Heart left ventricle (tissue), 13 donors: ENCODE measurements at regions not wholly inside any gene's neighbourhood (a gene's known extent, or its start where the extent isn't known, plus 50 kb on each side); places are given as distances from the start of the nearest gene placed in this dataset.

Experiments
- POLR2A ChIP-seq, 2 donors: fragments of 450-650 bp; IDR thresholded peaks; one replicate each; pipeline ENCODE4 v1.6.1; 2017; ENCODE audit warnings: antibody characterized with exemption in 2 of 2, mild to moderate bottlenecking in 2 of 2, moderate library complexity in 2 of 2
- TF ChIP-seq, protein P1 (sequence below), 12 donors: fragments of 200-600 bp; sonication (generic) in 4 of 12; IDR thresholded peaks; one replicate each; pipeline versions ENCODE4 v1.5.0 to v1.8.0; 2018 to 2022; ENCODE audit warnings: antibody characterized with exemption in 12 of 12, mild to moderate bottlenecking in 5 of 12
- donor health status: ischemic (EF 13 %, LVEDD 7.1; RV severe dilation, severe dysfunction).
- donor health status: DM: no; HTN: yes; CAD: no.
- donor health status: DM: no; HTN: no; CAD: no.
- donor health status: ischemic (EF 25% LVEDD 6.9; RV normal size, moderate dysfunction).
- donor health status: ischemic (EF 25% LVEDD 5.7; RV mildly dilated, moderate dysfunction).
- donor health status: ischemic (EF 35%, LVEDD 5.7; RV mildly dilated, moderate dysfunction).
- donor health status: nonischemic (EF 11% LVEDD 7.7; RV severe dilation, severe dysfunction).
- donor health status: DM: yes; HTN: yes; CAD: no.
- donor health status: PGD.
- donor health status: ischemic (EF 29% LVEDD 5.4; RV normal size, mild dysfunction).
- donor health status: nonischemic (EF 23%, LVEDD 6.1; RV moderate dilation, normal function).

DNA sequence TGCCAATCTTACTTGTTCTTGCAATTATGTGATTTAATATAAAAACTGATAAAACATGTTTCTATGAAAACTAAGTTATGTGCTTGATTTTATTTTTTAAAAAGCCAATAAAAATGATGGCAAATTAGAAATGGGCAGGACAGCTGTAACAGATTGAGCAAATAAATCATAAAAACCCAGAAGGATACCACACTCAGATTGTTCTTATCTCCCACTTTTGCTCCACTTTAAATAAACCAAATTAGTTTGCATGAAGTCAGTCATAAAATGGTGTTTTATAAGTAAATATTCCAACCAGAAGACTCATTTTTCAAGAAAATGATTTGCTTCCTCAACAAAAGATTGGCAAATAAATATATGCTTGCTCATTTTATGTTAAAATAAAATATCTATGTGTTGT lies 307.9 kb upstream of the G2E3 start:
- TF ChIP-seq, protein P1, sequence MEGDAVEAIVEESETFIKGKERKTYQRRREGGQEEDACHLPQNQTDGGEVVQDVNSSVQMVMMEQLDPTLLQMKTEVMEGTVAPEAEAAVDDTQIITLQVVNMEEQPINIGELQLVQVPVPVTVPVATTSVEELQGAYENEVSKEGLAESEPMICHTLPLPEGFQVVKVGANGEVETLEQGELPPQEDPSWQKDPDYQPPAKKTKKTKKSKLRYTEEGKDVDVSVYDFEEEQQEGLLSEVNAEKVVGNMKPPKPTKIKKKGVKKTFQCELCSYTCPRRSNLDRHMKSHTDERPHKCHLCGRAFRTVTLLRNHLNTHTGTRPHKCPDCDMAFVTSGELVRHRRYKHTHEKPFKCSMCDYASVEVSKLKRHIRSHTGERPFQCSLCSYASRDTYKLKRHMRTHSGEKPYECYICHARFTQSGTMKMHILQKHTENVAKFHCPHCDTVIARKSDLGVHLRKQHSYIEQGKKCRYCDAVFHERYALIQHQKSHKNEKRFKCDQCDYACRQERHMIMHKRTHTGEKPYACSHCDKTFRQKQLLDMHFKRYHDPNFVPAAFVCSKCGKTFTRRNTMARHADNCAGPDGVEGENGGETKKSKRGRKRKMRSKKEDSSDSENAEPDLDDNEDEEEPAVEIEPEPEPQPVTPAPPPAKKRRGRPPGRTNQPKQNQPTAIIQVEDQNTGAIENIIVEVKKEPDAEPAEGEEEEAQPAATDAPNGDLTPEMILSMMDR (IDR thresholded peaks at IDR 0.05), result no peak
- TF ChIP-seq POLR2A (IDR thresholded peaks at IDR 0.05), result no peak
